OCI-LY1 (cell line): ENCODE measurements at regions not wholly inside any gene's neighbourhood (a gene's known extent, or its start where the extent isn't known, plus 50 kb on each side); places are given as distances from the start of the nearest gene placed in this dataset.
"Not testable (repeated sequence)": the region's sequence is repeated elsewhere in the genome, so short reads cannot be mapped to it uniquely, and the experiment has no call there.

Experiments used
- EZH2 ChIP-seq: fragments of 200-600 bp; sonication (generic), shearing (Covaris generic); IDR thresholded peaks from 2 replicates; pipeline ENCODE4 v1.8.0; 2017; ENCODE audit warnings: borderline replicate concordance, mixed run types, mild to moderate bottlenecking, antibody characterized with exemption, low read length, moderate library complexity, mixed read lengths
- TF ChIP-seq, protein P1 (sequence below): fragments of 200-600 bp; sonication (generic), shearing (Covaris generic); IDR thresholded peaks from 2 replicates; pipeline ENCODE4 v1.5.1; 2017; ENCODE audit warnings: mild to moderate bottlenecking, antibody characterized with exemption, low read length, moderate library complexity, mixed read lengths

DNA sequence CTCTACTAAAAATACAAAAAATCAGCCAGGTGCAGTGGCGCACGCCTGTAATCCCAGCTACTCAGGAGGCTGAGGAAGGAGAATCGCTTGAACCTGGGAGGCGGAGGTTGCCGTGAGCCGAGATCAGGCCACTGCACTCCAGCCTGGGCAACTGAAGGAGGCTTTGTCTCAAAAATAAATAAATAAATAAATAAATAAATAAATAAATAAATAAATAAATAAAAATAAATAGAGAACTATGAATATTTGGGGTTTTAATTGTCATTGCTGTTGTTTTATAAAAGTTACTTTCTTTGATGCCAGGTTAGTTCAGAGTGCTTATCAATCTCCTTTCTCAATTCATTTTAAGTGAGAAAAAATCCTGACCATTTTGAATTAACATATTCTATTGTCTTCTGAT, 638.2 kb upstream of the KLHL1 start:
- TF ChIP-seq EZH2 = not testable (repeated sequence)
- TF ChIP-seq, protein P1, sequence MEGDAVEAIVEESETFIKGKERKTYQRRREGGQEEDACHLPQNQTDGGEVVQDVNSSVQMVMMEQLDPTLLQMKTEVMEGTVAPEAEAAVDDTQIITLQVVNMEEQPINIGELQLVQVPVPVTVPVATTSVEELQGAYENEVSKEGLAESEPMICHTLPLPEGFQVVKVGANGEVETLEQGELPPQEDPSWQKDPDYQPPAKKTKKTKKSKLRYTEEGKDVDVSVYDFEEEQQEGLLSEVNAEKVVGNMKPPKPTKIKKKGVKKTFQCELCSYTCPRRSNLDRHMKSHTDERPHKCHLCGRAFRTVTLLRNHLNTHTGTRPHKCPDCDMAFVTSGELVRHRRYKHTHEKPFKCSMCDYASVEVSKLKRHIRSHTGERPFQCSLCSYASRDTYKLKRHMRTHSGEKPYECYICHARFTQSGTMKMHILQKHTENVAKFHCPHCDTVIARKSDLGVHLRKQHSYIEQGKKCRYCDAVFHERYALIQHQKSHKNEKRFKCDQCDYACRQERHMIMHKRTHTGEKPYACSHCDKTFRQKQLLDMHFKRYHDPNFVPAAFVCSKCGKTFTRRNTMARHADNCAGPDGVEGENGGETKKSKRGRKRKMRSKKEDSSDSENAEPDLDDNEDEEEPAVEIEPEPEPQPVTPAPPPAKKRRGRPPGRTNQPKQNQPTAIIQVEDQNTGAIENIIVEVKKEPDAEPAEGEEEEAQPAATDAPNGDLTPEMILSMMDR = not testable (repeated sequence)
